Endothelial cell of umbilical vein (primary cell): ENCODE measurements at regions not wholly inside any gene's neighbourhood (a gene's known extent, or its start where the extent isn't known, plus 50 kb on each side); places are given as distances from the start of the nearest gene placed in this dataset.

Experiments
- BruUV-seq: library from RNA; stranded (reverse); fragments of 400-500 nt; replicated peaks from 2 replicates; lab custom pipeline; 2021; lab: Mats Ljungman, UMichigan
- CTCF ChIA-PET: fragments of 300-600, 350-600 bp; sonication (Branson Sonifier 250); formaldehyde crosslinking; loops from one replicate; lab custom pipeline; 2021; ENCODE audit warnings: antibody characterized with exemption, inconsistent platforms; lab: Charles Lee
- POLR2A ChIA-PET: fragments of 300-600, 350-600 bp; sonication (Branson Sonifier 250); formaldehyde crosslinking; loops from one replicate; lab custom pipeline; 2021; ENCODE audit warnings: antibody characterized with exemption, inconsistent platforms; lab: Charles Lee
- DNase-seq: peaks from one replicate; pipeline ENCODE4 v3.0.0-alpha.2; 2011; ENCODE audit warnings: low read depth, low spot score
- FAIRE-seq: peaks from 2 replicates; lab custom pipeline; 2011; peaks lifted over from hg19 to GRCh38; lab: Jason Lieb, UNC
- H2AFZ ChIP-seq: 2 replicates; pipeline ENCODE4 v1.6.0; 2012; ENCODE audit warnings: low read depth, low read length, control low read depth, inconsistent platforms
- H3K27ac ChIP-seq: 2 replicates; pipeline ENCODE4 v1.5.1; 2011; ENCODE audit warnings: low read depth, mild to moderate bottlenecking, control low read depth, low read length, moderate library complexity; ENCODE audit not compliant: insufficient read depth
- H3K27me3 ChIP-seq, 2 experiments: 2 replicates each; pipeline versions ENCODE4 v1.6.0 to v1.6.1; 2011; ENCODE audit warnings: low read length in 2 of 2, mixed read lengths in 1 of 2; ENCODE audit not compliant: control insufficient read depth in 2 of 2, insufficient read depth in 2 of 2
- H3K36me3 ChIP-seq, 2 experiments: 2 replicates in 1 of 2; 3 replicates in 1 of 2; pipeline ENCODE4 v1.5.1; 2011; ENCODE audit warnings: low read length in 2 of 2, mild to moderate bottlenecking in 1 of 2, moderate library complexity in 1 of 2; ENCODE audit not compliant: control insufficient read depth in 2 of 2, insufficient read depth in 2 of 2; ENCODE audit errors: extremely low read depth in 1 of 2
- H3K4me1 ChIP-seq: 3 replicates; pipeline ENCODE4 v1.5.1; 2011; ENCODE audit warnings: mild to moderate bottlenecking, low read length; ENCODE audit not compliant: control insufficient read depth, insufficient read depth; ENCODE audit errors: extremely low read depth
- H3K4me2 ChIP-seq: 2 replicates; pipeline ENCODE4 v1.6.1; 2011; ENCODE audit warnings: low read length, control low read depth, mixed read lengths; ENCODE audit not compliant: insufficient read depth
- H3K4me3 ChIP-seq, 3 experiments: fragments of 200-600 bp in 1 of 3; sonication (generic), shearing (Covaris generic) in 1 of 3; replicated peaks in 1 of 3; 2 replicates each; pipeline ENCODE4 v1.5.1; 2011 to 2016; ENCODE audit warnings: control low read depth in 3 of 3, low read length in 3 of 3, mild to moderate bottlenecking in 2 of 3, inconsistent platforms in 1 of 3, low read depth in 1 of 3, moderate library complexity in 1 of 3; ENCODE audit not compliant: insufficient read depth in 1 of 3
- H3K79me2 ChIP-seq: 2 replicates; pipeline ENCODE4 v1.6.0; 2012; ENCODE audit warnings: low read length, inconsistent platforms; ENCODE audit not compliant: control insufficient read depth, insufficient read depth
- H3K9ac ChIP-seq: replicated peaks from 2 replicates; pipeline ENCODE3; 2011; ENCODE audit warnings: low read length, control low read depth; ENCODE audit not compliant: insufficient read depth; ENCODE audit errors: extremely low read depth
- H3K9me1 ChIP-seq: replicated peaks from 3 replicates; pipeline ENCODE4 v1.6.0; 2011; ENCODE audit warnings: mild to moderate bottlenecking, low read length; ENCODE audit not compliant: control insufficient read depth, insufficient read depth; ENCODE audit errors: extremely low read depth
- H3K9me3 ChIP-seq: replicated peaks from 2 replicates; pipeline ENCODE4 v1.5.1; 2012; ENCODE audit warnings: low read length, inconsistent platforms; ENCODE audit not compliant: control insufficient read depth, insufficient read depth
- H4K20me1 ChIP-seq: replicated peaks from 2 replicates; pipeline ENCODE3; 2011; ENCODE audit warnings: mild to moderate bottlenecking, low read length; ENCODE audit not compliant: control insufficient read depth, insufficient read depth; ENCODE audit errors: extremely low read depth
- CTCF ChIP-seq, 2 donors: IDR thresholded peaks; 1 replicate in 1 of 2; 2 replicates in 1 of 2; pipeline ENCODE4 v1.5.1; 2011; ENCODE audit warnings: low read length in 2 of 2, mild to moderate bottlenecking in 2 of 2, moderate library complexity in 2 of 2, control low read depth in 1 of 2, inconsistent platforms in 1 of 2, low read depth in 1 of 2; ENCODE audit not compliant: insufficient read depth in 1 of 2; ENCODE audit errors: extremely low read depth in 1 of 2
- FOS ChIP-seq: IDR thresholded peaks from 2 replicates; pipeline ENCODE4 v1.6.1; 2011; ENCODE audit warnings: mild to moderate bottlenecking, low read length, moderate library complexity, borderline replicate concordance; ENCODE audit not compliant: insufficient read depth
- GATA2 ChIP-seq: IDR thresholded peaks from 2 replicates; pipeline ENCODE4 v1.7.0; 2011; ENCODE audit warnings: low read depth, mild to moderate bottlenecking, moderate library complexity, mixed read lengths, low read length; ENCODE audit not compliant: insufficient read length, insufficient read depth
- JUN ChIP-seq: IDR thresholded peaks from 2 replicates; pipeline ENCODE4 v1.6.1; 2011; ENCODE audit warnings: borderline replicate concordance, low read depth; ENCODE audit not compliant: insufficient read length, insufficient read depth
- MAX ChIP-seq: IDR thresholded peaks from 2 replicates; pipeline ENCODE4 v1.6.1; 2011; ENCODE audit not compliant: insufficient read depth, insufficient read length
- POLR2A ChIP-seq: IDR thresholded peaks from 2 replicates; pipeline ENCODE4 v1.6.1; 2012; ENCODE audit warnings: low read depth, mild to moderate bottlenecking, control low read depth, low read length
- dilution Hi-C: fragments of 300-500 bp; cut with MboI; formaldehyde crosslinking; loops from one replicate; pipeline ENCODE4 v1.15.0; 2019; ENCODE audit warnings: low sequenced_read_pairs; ENCODE audit not compliant: extremely low pct_ligation_motif_present
- intact Hi-C: fragments of 100-400 bp; cut with micrococcal nuclease; formaldehyde crosslinking; loops from one replicate; pipeline ENCODE4 v1.10.0; 2022

GRCh38 chr17:77466596-77467223 is 325.9 kb downstream of the SEC14L1 start:
- H3K9me1 ChIP-seq: no peaks in the 10 kb centered on the region
- H3K36me3 ChIP-seq: no peaks in the 10 kb centered on the region
- POLR2A ChIA-PET: no interaction called here
- no peak overlapping the region for H3K27ac ChIP-seq
- BruUV-seq: no TSS peak
- FAIRE-seq (no peak), DNase-seq (no peak)
- H3K27me3 ChIP-seq: no peaks in the 10 kb centered on the region
- H3K4me1 ChIP-seq: peaks cover 23% of the 10 kb centered on the region
- intact Hi-C loops: no loop called here
- H3K4me3 ChIP-seq: no peak overlapping the region
- H3K9ac ChIP-seq: no peak overlapping the region
- no peak for TF ChIP-seq GATA2
- TF ChIP-seq FOS: no peak
- TF ChIP-seq JUN: no peak
- no peak for TF ChIP-seq POLR2A
- CTCF ChIA-PET: interaction anchor here (1.3 to 1.9 kb wide), 2 partner anchors 37 to 66 kb away, joined by 6 to 10 read pairs; no protein-coding TSS in a partner anchor
- H3K4me2 ChIP-seq: no peak overlapping the region
- peaks cover 21% of the 10 kb centered on the region for H3K79me2 ChIP-seq
- dilution Hi-C loops: no loop called here
- H2AFZ ChIP-seq: no peak overlapping the region
- no peaks in the 10 kb centered on the region for H3K9me3 ChIP-seq
- H4K20me1 ChIP-seq: no peaks in the 10 kb centered on the region

GRCh38 chr17:77467521-77467920 is 326.8 kb downstream of the SEC14L1 start:
- no TSS peak for BruUV-seq
- Histone ChIP-seq H3K9ac (no peak overlapping the region), H3K9me1 (no peaks in the 10 kb centered on the region), H3K36me3 (no peaks in the 10 kb centered on the region), H3K4me3 (no peak overlapping the region), H3K79me2 (peaks cover 20% of the 10 kb centered on the region), H3K27me3 (no peaks in the 10 kb centered on the region), H4K20me1 (no peaks in the 10 kb centered on the region), H3K4me2 (no peak overlapping the region), H3K9me3 (no peaks in the 10 kb centered on the region), H3K4me1 (peaks cover 29% of the 10 kb centered on the region), H3K27ac (no peak overlapping the region), H2AFZ (no peak overlapping the region)
- FAIRE-seq (no peak), DNase-seq (no peak)
- TF ChIP-seq CTCF (IDR thresholded peaks at IDR 0.05; ENCODE audit: extremely low read depth in 1 of 2, insufficient read depth in 1 of 2, low read depth in 1 of 2, low read length in 2 of 2): no peak
- no peak for TF ChIP-seq POLR2A
- TF ChIP-seq MAX: no peak
- TF ChIP-seq GATA2: no peak
- TF ChIP-seq FOS: no peak
- dilution Hi-C loops (no loop called here), intact Hi-C loops (no loop called here)
- ChIA-PET CTCF (interaction anchor here (2.2 kb wide), 1 partner anchor 38 kb away, joined by 6 read pairs; no protein-coding TSS in a partner anchor), POLR2A (no interaction called here)
